GM23338 (cell line): ENCODE measurements at regions not wholly inside any gene's neighbourhood (a gene's known extent, or its start where the extent isn't known, plus 50 kb on each side); places are given as distances from the start of the nearest gene placed in this dataset.

Source experiments
- ATAC-seq: fragments of 200-7000 bp; cut with Tn5 transposase; 3 replicates; pipeline ENCODE4 v1.9.1; 2020
- DNase-seq: peaks from one replicate; pipeline ENCODE4 v3.0.0-alpha.2; 2015; ENCODE audit warnings: low spot score
- H2AFZ ChIP-seq: fragments of 200-600 bp; sonication (generic); 2 replicates; pipeline ENCODE4 v1.8.0; 2016; ENCODE audit warnings: antibody characterized with exemption, mild to moderate bottlenecking, moderate library complexity
- H3F3A ChIP-seq: fragments of 200-600 bp; sonication (generic); replicated peaks from 2 replicates; pipeline ENCODE4 v1.8.0; 2017; ENCODE audit warnings: antibody characterized with exemption, mixed run types, low read depth
- H3K27ac ChIP-seq: fragments of 200-600 bp; sonication (generic); 2 replicates; pipeline ENCODE4 v1.6.1; 2016; ENCODE audit warnings: low read depth
- H3K27me3 ChIP-seq: fragments of 200-600 bp; sonication (generic); 2 replicates; pipeline ENCODE4 v1.8.0; 2016; ENCODE audit warnings: mild to moderate bottlenecking, mixed run types, moderate library complexity; ENCODE audit not compliant: insufficient read depth
- H3K36me3 ChIP-seq: fragments of 200-600 bp; sonication (generic); 2 replicates; pipeline ENCODE4 v1.8.0; 2016; ENCODE audit warnings: mild to moderate bottlenecking; ENCODE audit not compliant: insufficient read depth
- H3K4me1 ChIP-seq: fragments of 200-600 bp; sonication (generic); 2 replicates; pipeline ENCODE4 v1.8.0; 2016; ENCODE audit warnings: mild to moderate bottlenecking, moderate library complexity; ENCODE audit not compliant: insufficient read depth
- H3K4me2 ChIP-seq: fragments of 200-600 bp; sonication (generic); 2 replicates; pipeline ENCODE4 v1.7.1; 2017; ENCODE audit warnings: mixed run types
- H3K4me3 ChIP-seq: fragments of 200-600 bp; sonication (generic); 2 replicates; pipeline ENCODE4 v1.6.1; 2016; ENCODE audit warnings: mixed run types
- H3K79me2 ChIP-seq: fragments of 200-600 bp; sonication (generic); replicated peaks from 2 replicates; pipeline ENCODE4 v1.8.0; 2017; ENCODE audit warnings: mild to moderate bottlenecking; ENCODE audit not compliant: insufficient read depth
- H3K9me2 ChIP-seq: fragments of 200-600 bp; sonication (generic); 2 replicates; pipeline ENCODE4 v1.8.0; 2017; ENCODE audit not compliant: insufficient read depth
- H4K20me1 ChIP-seq: fragments of 200-600 bp; sonication (generic); replicated peaks from 2 replicates; pipeline ENCODE4 v1.8.0; 2017; ENCODE audit warnings: mild to moderate bottlenecking; ENCODE audit not compliant: insufficient read depth
- H3K27ac Mint-ChIP-seq: 2 replicates; pipeline ENCODE4 v1.8.0; 2020; ENCODE audit warnings: inconsistent platforms, mild to moderate bottlenecking, moderate library complexity, mixed read lengths
- H3K27me3 Mint-ChIP-seq: 3 replicates; pipeline ENCODE4 v1.8.0; 2022; ENCODE audit warnings: low read depth, mild to moderate bottlenecking, moderate library complexity, mixed read lengths, inconsistent platforms; ENCODE audit not compliant: insufficient read depth, poor library complexity
- H3K36me3 Mint-ChIP-seq: 3 replicates; pipeline ENCODE4 v1.8.0; 2021; ENCODE audit warnings: low read depth, mild to moderate bottlenecking, inconsistent platforms, moderate library complexity, mixed read lengths
- H3K4me1 Mint-ChIP-seq: 3 replicates; pipeline ENCODE4 v1.8.0; 2020; ENCODE audit warnings: mild to moderate bottlenecking, inconsistent platforms, mixed read lengths
- H3K4me3 Mint-ChIP-seq: 3 replicates; pipeline ENCODE4 v1.8.0; 2021; ENCODE audit warnings: moderate library complexity, mild to moderate bottlenecking, inconsistent platforms, mixed read lengths
- H3K9me3 Mint-ChIP-seq: 3 replicates; pipeline ENCODE4 v1.8.0; 2020; ENCODE audit warnings: moderate library complexity, mild to moderate bottlenecking, inconsistent platforms, mixed read lengths
- CREB1 ChIP-seq: fragments of 250-450 bp; sonication (Bioruptor Pico); IDR thresholded peaks from 2 replicates; pipeline ENCODE4 v1.5.0; 2020; ENCODE audit warnings: low read depth, mild to moderate bottlenecking, moderate library complexity
- CTCF ChIP-seq, 2 experiments: fragments of 200-600 bp in 1 of 2; sonication (generic) in 1 of 2; conservative IDR thresholded peaks; 2 replicates each; pipeline versions ENCODE4 v1.5.1 to v1.6.1; 2016 to 2017; ENCODE audit warnings: antibody characterized with exemption in 2 of 2, low read depth in 2 of 2, mild to moderate bottlenecking in 2 of 2, moderate library complexity in 1 of 2
- EZH2 ChIP-seq: fragments of 200-600 bp; sonication (generic); IDR thresholded peaks from one replicate; pipeline ENCODE4 v1.8.0; 2017; ENCODE audit warnings: antibody characterized with exemption, mild to moderate bottlenecking, low read depth; ENCODE audit not compliant: unreplicated experiment
- EZH2phosphoT487 ChIP-seq: fragments of 200-600 bp; sonication (generic); IDR thresholded peaks from one replicate; pipeline ENCODE4 v1.8.1; 2018; ENCODE audit warnings: antibody characterized with exemption; ENCODE audit not compliant: unreplicated experiment
- JUNB ChIP-seq: IDR thresholded peaks from one replicate; pipeline ENCODE4 v1.6.1; 2016; ENCODE audit warnings: antibody characterized with exemption; ENCODE audit not compliant: unreplicated experiment
- POLR2AphosphoS5 ChIP-seq: IDR thresholded peaks from 2 replicates; pipeline ENCODE4 v1.6.1; 2016; ENCODE audit warnings: antibody characterized with exemption, low read depth
- STAT1 ChIP-seq: IDR thresholded peaks from one replicate; pipeline ENCODE4 v1.6.1; 2016; ENCODE audit warnings: antibody characterized with exemption; ENCODE audit not compliant: unreplicated experiment
- ZNF331 ChIP-seq: fragments of 250-450 bp; sonication (Bioruptor Pico); IDR thresholded peaks from 2 replicates; pipeline ENCODE4 v1.5.0; 2020; ENCODE audit warnings: low read depth, mild to moderate bottlenecking, moderate library complexity
- TF ChIP-seq, protein P1 (sequence below): IDR thresholded peaks from 2 replicates; pipeline ENCODE4 v1.6.1; 2016; ENCODE audit warnings: antibody characterized with exemption
- TF ChIP-seq, protein P2 (sequence below): fragments of 250-450 bp; sonication (Bioruptor Pico); IDR thresholded peaks from 2 replicates; pipeline ENCODE4 v1.5.0; 2020; ENCODE audit warnings: mild to moderate bottlenecking, moderate library complexity

DNA sequence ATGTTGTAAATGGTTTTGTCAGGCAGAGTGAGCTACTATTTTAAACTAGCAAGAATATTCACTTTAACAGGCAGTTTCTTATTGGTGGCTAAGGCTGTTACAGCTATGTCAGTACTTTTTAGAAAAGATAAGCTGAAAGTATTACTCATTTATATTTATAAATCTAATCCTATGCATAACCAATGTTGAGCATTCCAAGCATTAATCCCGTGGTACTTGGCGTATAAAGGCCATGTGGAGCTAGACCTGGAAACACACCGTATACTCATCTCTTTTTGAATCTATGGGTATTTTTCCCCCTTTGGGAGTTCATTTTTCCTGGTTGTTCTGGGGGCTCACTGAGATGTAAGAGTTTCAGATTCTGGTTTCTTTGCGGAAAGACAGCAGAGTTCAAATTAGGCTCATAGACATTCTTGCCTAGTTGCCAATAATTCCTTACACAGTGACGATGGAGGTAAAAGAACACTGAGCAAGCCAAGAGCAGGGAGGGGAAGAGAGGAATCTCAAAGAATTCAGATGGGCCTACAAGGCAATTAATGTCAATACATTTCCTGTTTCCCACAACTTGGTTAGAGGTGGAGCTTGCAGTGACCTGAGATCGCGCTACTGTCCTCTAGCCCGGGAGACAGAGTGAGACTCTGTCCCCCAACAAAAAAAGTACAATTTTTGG lies 211.5 kb downstream of the SOX4 start (continued):
- TF ChIP-seq POLR2AphosphoS5 (no peak), JUNB (no peak), STAT1 (no peak)
- TF ChIP-seq, protein P1, sequence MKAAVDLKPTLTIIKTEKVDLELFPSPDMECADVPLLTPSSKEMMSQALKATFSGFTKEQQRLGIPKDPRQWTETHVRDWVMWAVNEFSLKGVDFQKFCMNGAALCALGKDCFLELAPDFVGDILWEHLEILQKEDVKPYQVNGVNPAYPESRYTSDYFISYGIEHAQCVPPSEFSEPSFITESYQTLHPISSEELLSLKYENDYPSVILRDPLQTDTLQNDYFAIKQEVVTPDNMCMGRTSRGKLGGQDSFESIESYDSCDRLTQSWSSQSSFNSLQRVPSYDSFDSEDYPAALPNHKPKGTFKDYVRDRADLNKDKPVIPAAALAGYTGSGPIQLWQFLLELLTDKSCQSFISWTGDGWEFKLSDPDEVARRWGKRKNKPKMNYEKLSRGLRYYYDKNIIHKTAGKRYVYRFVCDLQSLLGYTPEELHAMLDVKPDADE: no peak

- DNase-seq (no peak), ATAC-seq (no peak; the same call in 1 of the 3 replicates)
- Mint-ChIP-seq H3K4me1 (peaks cover 23% of the 10 kb centered on the region; the same call in 2 of the 3 replicates), H3K36me3 (peaks cover 37% of the 10 kb centered on the region), H3K27me3 (peaks cover 13% of the 10 kb centered on the region), H3K9me3 (no peaks in the 10 kb centered on the region; the same call in 2 of the 3 replicates), H3K4me3 (no peak overlapping the region), H3K27ac (peak overlapping the region; percentile 6)
- H3K4me3 ChIP-seq: no peak overlapping the region
- peaks cover 4% of the 10 kb centered on the region; the same call in 1 of the 2 replicates for H4K20me1 ChIP-seq
- no peaks in the 10 kb centered on the region for H3F3A ChIP-seq
- H3K4me2 ChIP-seq: no peak overlapping the region
- H2AFZ ChIP-seq: no peak overlapping the region
- H3K27ac ChIP-seq: peak overlapping the region; percentile 67
- no peaks in the 10 kb centered on the region for H3K9me2 ChIP-seq
- peaks cover 12% of the 10 kb centered on the region; the same call in 1 of the 2 replicates for H3K4me1 ChIP-seq
- peaks cover 87% of the 10 kb centered on the region for H3K79me2 ChIP-seq
- H3K36me3 ChIP-seq: no peaks in the 10 kb centered on the region
- H3K27me3 ChIP-seq: no peaks in the 10 kb centered on the region
- no peak for TF ChIP-seq CTCF (conservative IDR thresholded peaks at IDR 0.05; ENCODE audit: low read depth in 2 of 2)
- no peak for TF ChIP-seq ZNF331 (CRISPR knock-in tag)
- no peak for TF ChIP-seq EZH2
- TF ChIP-seq JUNB: no peak
- TF ChIP-seq, protein P2, sequence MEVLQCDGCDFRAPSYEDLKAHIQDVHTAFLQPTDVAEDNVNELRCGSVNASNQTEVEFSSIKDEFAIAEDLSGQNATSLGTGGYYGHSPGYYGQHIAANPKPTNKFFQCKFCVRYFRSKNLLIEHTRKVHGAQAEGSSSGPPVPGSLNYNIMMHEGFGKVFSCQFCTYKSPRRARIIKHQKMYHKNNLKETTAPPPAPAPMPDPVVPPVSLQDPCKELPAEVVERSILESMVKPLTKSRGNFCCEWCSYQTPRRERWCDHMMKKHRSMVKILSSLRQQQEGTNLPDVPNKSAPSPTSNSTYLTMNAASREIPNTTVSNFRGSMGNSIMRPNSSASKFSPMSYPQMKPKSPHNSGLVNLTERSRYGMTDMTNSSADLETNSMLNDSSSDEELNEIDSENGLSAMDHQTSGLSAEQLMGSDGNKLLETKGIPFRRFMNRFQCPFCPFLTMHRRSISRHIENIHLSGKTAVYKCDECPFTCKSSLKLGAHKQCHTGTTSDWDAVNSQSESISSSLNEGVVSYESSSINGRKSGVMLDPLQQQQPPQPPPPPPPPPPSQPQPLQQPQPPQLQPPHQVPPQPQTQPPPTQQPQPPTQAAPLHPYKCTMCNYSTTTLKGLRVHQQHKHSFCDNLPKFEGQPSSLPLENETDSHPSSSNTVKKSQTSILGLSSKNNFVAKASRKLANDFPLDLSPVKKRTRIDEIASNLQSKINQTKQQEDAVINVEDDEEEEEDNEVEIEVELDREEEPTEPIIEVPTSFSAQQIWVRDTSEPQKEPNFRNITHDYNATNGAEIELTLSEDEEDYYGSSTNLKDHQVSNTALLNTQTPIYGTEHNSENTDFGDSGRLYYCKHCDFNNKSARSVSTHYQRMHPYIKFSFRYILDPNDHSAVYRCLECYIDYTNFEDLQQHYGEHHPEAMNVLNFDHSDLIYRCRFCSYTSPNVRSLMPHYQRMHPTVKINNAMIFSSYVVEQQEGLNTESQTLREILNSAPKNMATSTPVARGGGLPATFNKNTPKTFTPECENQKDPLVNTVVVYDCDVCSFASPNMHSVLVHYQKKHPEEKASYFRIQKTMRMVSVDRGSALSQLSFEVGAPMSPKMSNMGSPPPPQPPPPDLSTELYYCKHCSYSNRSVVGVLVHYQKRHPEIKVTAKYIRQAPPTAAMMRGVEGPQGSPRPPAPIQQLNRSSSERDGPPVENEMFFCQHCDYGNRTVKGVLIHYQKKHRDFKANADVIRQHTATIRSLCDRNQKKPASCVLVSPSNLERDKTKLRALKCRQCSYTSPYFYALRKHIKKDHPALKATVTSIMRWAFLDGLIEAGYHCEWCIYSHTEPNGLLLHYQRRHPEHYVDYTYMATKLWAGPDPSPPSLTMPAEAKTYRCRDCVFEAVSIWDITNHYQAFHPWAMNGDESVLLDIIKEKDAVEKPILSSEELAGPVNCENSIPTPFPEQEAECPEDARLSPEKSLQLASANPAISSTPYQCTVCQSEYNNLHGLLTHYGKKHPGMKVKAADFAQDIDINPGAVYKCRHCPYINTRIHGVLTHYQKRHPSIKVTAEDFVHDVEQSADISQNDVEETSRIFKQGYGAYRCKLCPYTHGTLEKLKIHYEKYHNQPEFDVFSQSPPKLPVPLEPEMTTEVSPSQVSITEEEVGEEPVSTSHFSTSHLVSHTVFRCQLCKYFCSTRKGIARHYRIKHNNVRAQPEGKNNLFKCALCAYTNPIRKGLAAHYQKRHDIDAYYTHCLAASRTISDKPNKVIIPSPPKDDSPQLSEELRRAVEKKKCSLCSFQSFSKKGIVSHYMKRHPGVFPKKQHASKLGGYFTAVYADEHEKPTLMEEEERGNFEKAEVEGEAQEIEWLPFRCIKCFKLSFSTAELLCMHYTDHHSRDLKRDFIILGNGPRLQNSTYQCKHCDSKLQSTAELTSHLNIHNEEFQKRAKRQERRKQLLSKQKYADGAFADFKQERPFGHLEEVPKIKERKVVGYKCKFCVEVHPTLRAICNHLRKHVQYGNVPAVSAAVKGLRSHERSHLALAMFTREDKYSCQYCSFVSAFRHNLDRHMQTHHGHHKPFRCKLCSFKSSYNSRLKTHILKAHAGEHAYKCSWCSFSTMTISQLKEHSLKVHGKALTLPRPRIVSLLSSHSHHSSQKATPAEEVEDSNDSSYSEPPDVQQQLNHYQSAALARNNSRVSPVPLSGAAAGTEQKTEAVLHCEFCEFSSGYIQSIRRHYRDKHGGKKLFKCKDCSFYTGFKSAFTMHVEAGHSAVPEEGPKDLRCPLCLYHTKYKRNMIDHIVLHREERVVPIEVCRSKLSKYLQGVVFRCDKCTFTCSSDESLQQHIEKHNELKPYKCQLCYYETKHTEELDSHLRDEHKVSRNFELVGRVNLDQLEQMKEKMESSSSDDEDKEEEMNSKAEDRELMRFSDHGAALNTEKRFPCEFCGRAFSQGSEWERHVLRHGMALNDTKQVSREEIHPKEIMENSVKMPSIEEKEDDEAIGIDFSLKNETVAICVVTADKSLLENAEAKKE (CRISPR knock-in tag): no peak
- no peak for TF ChIP-seq EZH2phosphoT487
- no peak for TF ChIP-seq POLR2AphosphoS5
- no peak for TF ChIP-seq CREB1 (CRISPR knock-in tag)
- TF ChIP-seq, protein P1: no peak
These were observed 213.9 kb downstream of the SOX4 start for GRCh38 chr6:21807299-21808044.
